DND-41 (cell line): ENCODE measurements at regions not wholly inside any gene's neighbourhood (a gene's known extent, or its start where the extent isn't known, plus 50 kb on each side); places are given as distances from the start of the nearest gene placed in this dataset.

Experiments
- EZH2 ChIP-seq: IDR thresholded peaks from 3 replicates; pipeline ENCODE4 v1.6.1; 2012; ENCODE audit warnings: borderline replicate concordance, low read depth, mild to moderate bottlenecking, moderate library complexity, low read length, inconsistent platforms; ENCODE audit not compliant: severe bottlenecking
- TF ChIP-seq, protein P1 (sequence below): IDR thresholded peaks from 2 replicates; pipeline ENCODE4 v1.5.1; 2012; ENCODE audit warnings: borderline replicate concordance, low read length, moderate library complexity, mild to moderate bottlenecking; ENCODE audit not compliant: poor library complexity, severe bottlenecking; ENCODE audit errors: extremely low read depth

DNA sequence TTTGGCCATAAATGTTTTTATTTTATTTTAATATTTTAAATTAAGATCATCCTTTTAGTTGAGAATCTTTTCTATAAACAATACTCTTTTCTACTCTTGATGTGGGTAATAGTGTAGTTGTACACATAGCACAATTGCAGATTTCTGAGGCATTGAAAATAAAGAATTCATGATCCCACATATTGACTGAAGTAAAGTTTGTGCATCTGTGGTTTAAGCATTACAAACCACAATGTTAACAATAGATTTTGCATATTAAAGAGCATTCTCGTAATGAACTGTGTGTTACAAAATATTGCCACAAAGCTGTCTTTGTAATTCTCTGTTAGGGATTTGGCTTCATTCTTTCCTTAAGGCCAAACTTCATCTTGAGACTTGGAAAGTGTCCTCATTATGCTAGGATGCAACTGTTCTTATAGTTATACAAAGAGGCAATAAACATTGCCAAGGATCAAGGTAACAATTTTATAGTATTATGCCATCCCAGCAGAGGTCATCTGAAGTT, 256.8 kb downstream of the OLFM3 start:
- TF ChIP-seq, protein P1, sequence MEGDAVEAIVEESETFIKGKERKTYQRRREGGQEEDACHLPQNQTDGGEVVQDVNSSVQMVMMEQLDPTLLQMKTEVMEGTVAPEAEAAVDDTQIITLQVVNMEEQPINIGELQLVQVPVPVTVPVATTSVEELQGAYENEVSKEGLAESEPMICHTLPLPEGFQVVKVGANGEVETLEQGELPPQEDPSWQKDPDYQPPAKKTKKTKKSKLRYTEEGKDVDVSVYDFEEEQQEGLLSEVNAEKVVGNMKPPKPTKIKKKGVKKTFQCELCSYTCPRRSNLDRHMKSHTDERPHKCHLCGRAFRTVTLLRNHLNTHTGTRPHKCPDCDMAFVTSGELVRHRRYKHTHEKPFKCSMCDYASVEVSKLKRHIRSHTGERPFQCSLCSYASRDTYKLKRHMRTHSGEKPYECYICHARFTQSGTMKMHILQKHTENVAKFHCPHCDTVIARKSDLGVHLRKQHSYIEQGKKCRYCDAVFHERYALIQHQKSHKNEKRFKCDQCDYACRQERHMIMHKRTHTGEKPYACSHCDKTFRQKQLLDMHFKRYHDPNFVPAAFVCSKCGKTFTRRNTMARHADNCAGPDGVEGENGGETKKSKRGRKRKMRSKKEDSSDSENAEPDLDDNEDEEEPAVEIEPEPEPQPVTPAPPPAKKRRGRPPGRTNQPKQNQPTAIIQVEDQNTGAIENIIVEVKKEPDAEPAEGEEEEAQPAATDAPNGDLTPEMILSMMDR, result no peak
- TF ChIP-seq EZH2, result no peak
